ENCODE measurements at regions not wholly inside any gene's neighbourhood (a gene's known extent, or its start where the extent isn't known, plus 50 kb on each side); places are given as distances from the start of the nearest gene placed in this dataset.

DNA sequence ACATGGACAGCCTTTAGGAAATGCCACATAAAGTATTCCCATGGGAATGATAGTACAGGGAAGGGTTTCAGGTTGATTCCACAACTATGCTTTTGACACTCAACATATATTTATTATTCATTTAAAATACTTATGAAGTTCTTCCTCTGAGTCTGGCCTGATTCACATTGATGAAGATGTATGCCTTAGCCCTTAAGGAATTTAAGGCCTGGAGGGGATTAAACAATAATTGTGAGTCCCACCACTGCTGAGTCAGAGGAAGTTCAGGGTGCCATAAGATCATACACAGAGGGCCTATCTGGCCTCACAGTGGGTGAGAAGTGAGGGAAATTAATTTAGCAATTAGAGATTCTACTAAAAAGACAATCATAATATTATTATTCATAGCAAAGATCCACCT lies 161.1 kb upstream of the SNX19 start:
- TF ChIP-seq, protein P1, sequence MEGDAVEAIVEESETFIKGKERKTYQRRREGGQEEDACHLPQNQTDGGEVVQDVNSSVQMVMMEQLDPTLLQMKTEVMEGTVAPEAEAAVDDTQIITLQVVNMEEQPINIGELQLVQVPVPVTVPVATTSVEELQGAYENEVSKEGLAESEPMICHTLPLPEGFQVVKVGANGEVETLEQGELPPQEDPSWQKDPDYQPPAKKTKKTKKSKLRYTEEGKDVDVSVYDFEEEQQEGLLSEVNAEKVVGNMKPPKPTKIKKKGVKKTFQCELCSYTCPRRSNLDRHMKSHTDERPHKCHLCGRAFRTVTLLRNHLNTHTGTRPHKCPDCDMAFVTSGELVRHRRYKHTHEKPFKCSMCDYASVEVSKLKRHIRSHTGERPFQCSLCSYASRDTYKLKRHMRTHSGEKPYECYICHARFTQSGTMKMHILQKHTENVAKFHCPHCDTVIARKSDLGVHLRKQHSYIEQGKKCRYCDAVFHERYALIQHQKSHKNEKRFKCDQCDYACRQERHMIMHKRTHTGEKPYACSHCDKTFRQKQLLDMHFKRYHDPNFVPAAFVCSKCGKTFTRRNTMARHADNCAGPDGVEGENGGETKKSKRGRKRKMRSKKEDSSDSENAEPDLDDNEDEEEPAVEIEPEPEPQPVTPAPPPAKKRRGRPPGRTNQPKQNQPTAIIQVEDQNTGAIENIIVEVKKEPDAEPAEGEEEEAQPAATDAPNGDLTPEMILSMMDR (IDR thresholded peaks at IDR 0.05; ENCODE audit: insufficient read depth, low read length, poor library complexity, severe bottlenecking): no peak
- no peak for TF ChIP-seq EZH2phosphoT487 (conservative IDR thresholded peaks at IDR 0.05; ENCODE audit: low read length)

Data from SU-DHL-6 (cell line).